Endothelial cell of umbilical vein (primary cell): ENCODE measurements at regions not wholly inside any gene's neighbourhood (a gene's known extent, or its start where the extent isn't known, plus 50 kb on each side); places are given as distances from the start of the nearest gene placed in this dataset.

Experiments used
- BruUV-seq: library from RNA; stranded (reverse); fragments of 400-500 nt; replicated peaks from 2 replicates; lab custom pipeline; 2021; lab: Mats Ljungman, UMichigan
- CTCF ChIA-PET: fragments of 300-600, 350-600 bp; sonication (Branson Sonifier 250); formaldehyde crosslinking; loops from one replicate; lab custom pipeline; 2021; ENCODE audit warnings: antibody characterized with exemption, inconsistent platforms; lab: Charles Lee
- POLR2A ChIA-PET: fragments of 300-600, 350-600 bp; sonication (Branson Sonifier 250); formaldehyde crosslinking; loops from one replicate; lab custom pipeline; 2021; ENCODE audit warnings: antibody characterized with exemption, inconsistent platforms; lab: Charles Lee
- DNase-seq: peaks from one replicate; pipeline ENCODE4 v3.0.0-alpha.2; 2011; ENCODE audit warnings: low read depth, low spot score
- FAIRE-seq: peaks from 2 replicates; lab custom pipeline; 2011; peaks lifted over from hg19 to GRCh38; lab: Jason Lieb, UNC
- H2AFZ ChIP-seq: 2 replicates; pipeline ENCODE4 v1.6.0; 2012; ENCODE audit warnings: low read depth, low read length, control low read depth, inconsistent platforms
- H3K27ac ChIP-seq: 2 replicates; pipeline ENCODE4 v1.5.1; 2011; ENCODE audit warnings: low read depth, mild to moderate bottlenecking, control low read depth, low read length, moderate library complexity; ENCODE audit not compliant: insufficient read depth
- H3K27me3 ChIP-seq, 2 experiments: 2 replicates each; pipeline versions ENCODE4 v1.6.0 to v1.6.1; 2011; ENCODE audit warnings: low read length in 2 of 2, mixed read lengths in 1 of 2; ENCODE audit not compliant: control insufficient read depth in 2 of 2, insufficient read depth in 2 of 2
- H3K36me3 ChIP-seq, 2 experiments: 2 replicates in 1 of 2; 3 replicates in 1 of 2; pipeline ENCODE4 v1.5.1; 2011; ENCODE audit warnings: low read length in 2 of 2, mild to moderate bottlenecking in 1 of 2, moderate library complexity in 1 of 2; ENCODE audit not compliant: control insufficient read depth in 2 of 2, insufficient read depth in 2 of 2; ENCODE audit errors: extremely low read depth in 1 of 2
- H3K4me1 ChIP-seq: 3 replicates; pipeline ENCODE4 v1.5.1; 2011; ENCODE audit warnings: mild to moderate bottlenecking, low read length; ENCODE audit not compliant: control insufficient read depth, insufficient read depth; ENCODE audit errors: extremely low read depth
- H3K4me2 ChIP-seq: 2 replicates; pipeline ENCODE4 v1.6.1; 2011; ENCODE audit warnings: low read length, control low read depth, mixed read lengths; ENCODE audit not compliant: insufficient read depth
- H3K4me3 ChIP-seq, 3 experiments: fragments of 200-600 bp in 1 of 3; sonication (generic), shearing (Covaris generic) in 1 of 3; replicated peaks in 1 of 3; 2 replicates each; pipeline ENCODE4 v1.5.1; 2011 to 2016; ENCODE audit warnings: control low read depth in 3 of 3, low read length in 3 of 3, mild to moderate bottlenecking in 2 of 3, inconsistent platforms in 1 of 3, low read depth in 1 of 3, moderate library complexity in 1 of 3; ENCODE audit not compliant: insufficient read depth in 1 of 3
- H3K79me2 ChIP-seq: 2 replicates; pipeline ENCODE4 v1.6.0; 2012; ENCODE audit warnings: low read length, inconsistent platforms; ENCODE audit not compliant: control insufficient read depth, insufficient read depth
- H3K9ac ChIP-seq: replicated peaks from 2 replicates; pipeline ENCODE3; 2011; ENCODE audit warnings: low read length, control low read depth; ENCODE audit not compliant: insufficient read depth; ENCODE audit errors: extremely low read depth
- H3K9me1 ChIP-seq: replicated peaks from 3 replicates; pipeline ENCODE4 v1.6.0; 2011; ENCODE audit warnings: mild to moderate bottlenecking, low read length; ENCODE audit not compliant: control insufficient read depth, insufficient read depth; ENCODE audit errors: extremely low read depth
- H3K9me3 ChIP-seq: replicated peaks from 2 replicates; pipeline ENCODE4 v1.5.1; 2012; ENCODE audit warnings: low read length, inconsistent platforms; ENCODE audit not compliant: control insufficient read depth, insufficient read depth
- H4K20me1 ChIP-seq: replicated peaks from 2 replicates; pipeline ENCODE3; 2011; ENCODE audit warnings: mild to moderate bottlenecking, low read length; ENCODE audit not compliant: control insufficient read depth, insufficient read depth; ENCODE audit errors: extremely low read depth
- EZH2 ChIP-seq: IDR thresholded peaks from 2 replicates; pipeline ENCODE4 v1.6.1; 2012; ENCODE audit warnings: borderline replicate concordance, low read depth, mild to moderate bottlenecking, moderate library complexity, low read length, inconsistent platforms; ENCODE audit not compliant: severe bottlenecking
- FOS ChIP-seq: IDR thresholded peaks from 2 replicates; pipeline ENCODE4 v1.6.1; 2011; ENCODE audit warnings: mild to moderate bottlenecking, low read length, moderate library complexity, borderline replicate concordance; ENCODE audit not compliant: insufficient read depth
- GATA2 ChIP-seq: IDR thresholded peaks from 2 replicates; pipeline ENCODE4 v1.7.0; 2011; ENCODE audit warnings: low read depth, mild to moderate bottlenecking, moderate library complexity, mixed read lengths, low read length; ENCODE audit not compliant: insufficient read length, insufficient read depth
- JUN ChIP-seq: IDR thresholded peaks from 2 replicates; pipeline ENCODE4 v1.6.1; 2011; ENCODE audit warnings: borderline replicate concordance, low read depth; ENCODE audit not compliant: insufficient read length, insufficient read depth
- MAX ChIP-seq: IDR thresholded peaks from 2 replicates; pipeline ENCODE4 v1.6.1; 2011; ENCODE audit not compliant: insufficient read depth, insufficient read length
- MYC ChIP-seq: IDR thresholded peaks from one replicate; pipeline ENCODE4 v1.6.1; 2011; ENCODE audit warnings: mild to moderate bottlenecking, low read depth, low read length
- POLR2A ChIP-seq: IDR thresholded peaks from 2 replicates; pipeline ENCODE4 v1.6.1; 2012; ENCODE audit warnings: low read depth, mild to moderate bottlenecking, control low read depth, low read length
- POLR2AphosphoS5 ChIP-seq: IDR thresholded peaks from 2 replicates; pipeline ENCODE4 v1.6.1; 2012; ENCODE audit warnings: low read depth, mild to moderate bottlenecking, control low read depth, low read length, moderate library complexity; ENCODE audit not compliant: insufficient read depth
- dilution Hi-C: fragments of 300-500 bp; cut with MboI; formaldehyde crosslinking; loops from one replicate; pipeline ENCODE4 v1.15.0; 2019; ENCODE audit warnings: low sequenced_read_pairs; ENCODE audit not compliant: extremely low pct_ligation_motif_present
- intact Hi-C: fragments of 100-400 bp; cut with micrococcal nuclease; formaldehyde crosslinking; loops from one replicate; pipeline ENCODE4 v1.10.0; 2022
- TF ChIP-seq, protein P1 (sequence below), 2 donors: IDR thresholded peaks; 1 replicate in 1 of 2; 2 replicates in 1 of 2; pipeline ENCODE4 v1.5.1; 2011; ENCODE audit warnings: low read length in 2 of 2, mild to moderate bottlenecking in 2 of 2, moderate library complexity in 2 of 2, control low read depth in 1 of 2, inconsistent platforms in 1 of 2, low read depth in 1 of 2; ENCODE audit not compliant: insufficient read depth in 1 of 2; ENCODE audit errors: extremely low read depth in 1 of 2

- Histone ChIP-seq H2AFZ (no peak overlapping the region), H3K4me2 (no peak overlapping the region), H3K79me2 (no peaks in the 10 kb centered on the region), H3K9ac (no peak overlapping the region), H3K4me3 (no peak overlapping the region), H4K20me1 (no peaks in the 10 kb centered on the region), H3K9me3 (no peaks in the 10 kb centered on the region), H3K4me1 (no peaks in the 10 kb centered on the region), H3K27ac (no peak overlapping the region), H3K27me3 (no peaks in the 10 kb centered on the region), H3K36me3 (no peaks in the 10 kb centered on the region), H3K9me1 (no peaks in the 10 kb centered on the region)
- intact Hi-C loops (no loop called here), dilution Hi-C loops (no loop called here)
- no TSS peak for BruUV-seq
- TF ChIP-seq MYC (no peak), MAX (no peak), FOS (no peak), EZH2 (no peak), POLR2A (no peak), POLR2AphosphoS5 (no peak), GATA2 (no peak), JUN (no peak)
- TF ChIP-seq, protein P1, sequence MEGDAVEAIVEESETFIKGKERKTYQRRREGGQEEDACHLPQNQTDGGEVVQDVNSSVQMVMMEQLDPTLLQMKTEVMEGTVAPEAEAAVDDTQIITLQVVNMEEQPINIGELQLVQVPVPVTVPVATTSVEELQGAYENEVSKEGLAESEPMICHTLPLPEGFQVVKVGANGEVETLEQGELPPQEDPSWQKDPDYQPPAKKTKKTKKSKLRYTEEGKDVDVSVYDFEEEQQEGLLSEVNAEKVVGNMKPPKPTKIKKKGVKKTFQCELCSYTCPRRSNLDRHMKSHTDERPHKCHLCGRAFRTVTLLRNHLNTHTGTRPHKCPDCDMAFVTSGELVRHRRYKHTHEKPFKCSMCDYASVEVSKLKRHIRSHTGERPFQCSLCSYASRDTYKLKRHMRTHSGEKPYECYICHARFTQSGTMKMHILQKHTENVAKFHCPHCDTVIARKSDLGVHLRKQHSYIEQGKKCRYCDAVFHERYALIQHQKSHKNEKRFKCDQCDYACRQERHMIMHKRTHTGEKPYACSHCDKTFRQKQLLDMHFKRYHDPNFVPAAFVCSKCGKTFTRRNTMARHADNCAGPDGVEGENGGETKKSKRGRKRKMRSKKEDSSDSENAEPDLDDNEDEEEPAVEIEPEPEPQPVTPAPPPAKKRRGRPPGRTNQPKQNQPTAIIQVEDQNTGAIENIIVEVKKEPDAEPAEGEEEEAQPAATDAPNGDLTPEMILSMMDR (IDR thresholded peaks at IDR 0.05; ENCODE audit: extremely low read depth in 1 of 2, insufficient read depth in 1 of 2, low read depth in 1 of 2, low read length in 2 of 2), result no peak
- FAIRE-seq (no peak), DNase-seq (no peak)
- ChIA-PET CTCF (interaction anchor here (1.1 kb wide), 2 partner anchors 9 to 11 kb away, joined by 3 to 4 read pairs; no protein-coding TSS in a partner anchor), POLR2A (no interaction called here)
Observed at GRCh38 chr18:10025711-10026670, 112.2 kb downstream of the VAPA start.
